IPS-18a (cell line): ENCODE measurements at regions not wholly inside any gene's neighbourhood (a gene's known extent, or its start where the extent isn't known, plus 50 kb on each side); places are given as distances from the start of the nearest gene placed in this dataset.

Experiments used
- H3K27ac ChIP-seq: one replicate; pipeline ENCODE4 v1.5.1; 2013; ENCODE audit warnings: low read length
- H3K27me3 ChIP-seq: one replicate; pipeline ENCODE4 v1.6.1; 2013; ENCODE audit warnings: mild to moderate bottlenecking, low read length; ENCODE audit not compliant: control insufficient read depth, insufficient read depth
- H3K36me3 ChIP-seq: one replicate; pipeline ENCODE4 v1.6.1; 2013; ENCODE audit warnings: low read depth, low read length; ENCODE audit not compliant: control insufficient read depth
- H3K4me1 ChIP-seq: one replicate; pipeline ENCODE4 v1.6.1; 2013; ENCODE audit warnings: low read depth, low read length; ENCODE audit not compliant: control insufficient read depth
- H3K4me3 ChIP-seq: one replicate; pipeline ENCODE4 v1.5.1; 2013; ENCODE audit warnings: low read length
- H3K9ac ChIP-seq: one replicate; pipeline ENCODE4 v1.6.1; 2013; ENCODE audit warnings: mild to moderate bottlenecking, low read length, moderate library complexity
- H3K9me3 ChIP-seq: one replicate; pipeline ENCODE4 v1.6.1; 2013; ENCODE audit warnings: low read depth, low read length; ENCODE audit not compliant: control insufficient read depth

GRCh38 chr18:72075040-72075439 lies 469.1 kb downstream of the CBLN2 start:
- H3K9me3 ChIP-seq, result peaks cover 15% of the 10 kb centered on the region
- no peak overlapping the region for H3K9ac ChIP-seq
- H3K27me3 ChIP-seq, result no peaks in the 10 kb centered on the region
- H3K36me3 ChIP-seq, result no peaks in the 10 kb centered on the region
- no peak overlapping the region for H3K27ac ChIP-seq
- no peak overlapping the region for H3K4me3 ChIP-seq
- H3K4me1 ChIP-seq, result no peaks in the 10 kb centered on the region

- Histone ChIP-seq H3K36me3 (no peaks in the 10 kb centered on the region), H3K4me1 (no peaks in the 10 kb centered on the region), H3K9ac (no peak overlapping the region), H3K4me3 (no peak overlapping the region), H3K9me3 (peaks cover 14% of the 10 kb centered on the region), H3K27ac (no peak overlapping the region), H3K27me3 (no peaks in the 10 kb centered on the region)
These were observed 481.1 kb downstream of the CBLN2 start for GRCh38 chr18:72063001-72063400.

- no peak overlapping the region for H3K4me3 ChIP-seq
- no peaks in the 10 kb centered on the region for H3K36me3 ChIP-seq
- no peak overlapping the region for H3K9ac ChIP-seq
- H3K9me3 ChIP-seq, result peaks cover 20% of the 10 kb centered on the region
- no peak overlapping the region for H3K27ac ChIP-seq
- no peaks in the 10 kb centered on the region for H3K4me1 ChIP-seq
- H3K27me3 ChIP-seq, result no peaks in the 10 kb centered on the region
These were observed 485.3 kb downstream of the CBLN2 start for GRCh38 chr18:72058851-72059250.

- Histone ChIP-seq H3K4me3 (no peak overlapping the region), H3K27me3 (no peaks in the 10 kb centered on the region), H3K9ac (no peak overlapping the region), H3K4me1 (no peaks in the 10 kb centered on the region), H3K36me3 (no peaks in the 10 kb centered on the region), H3K9me3 (peaks cover 15% of the 10 kb centered on the region), H3K27ac (no peak overlapping the region)
These were observed 488.0 kb downstream of the CBLN2 start for GRCh38 chr18:72056171-72056570.

GRCh38 chr18:72041313-72042032 lies 502.7 kb downstream of the CBLN2 start:
- no peaks in the 10 kb centered on the region for H3K36me3 ChIP-seq
- no peaks in the 10 kb centered on the region for H3K4me1 ChIP-seq
- H3K9ac ChIP-seq, result no peak overlapping the region
- H3K27ac ChIP-seq, result no peak overlapping the region
- H3K9me3 ChIP-seq, result peaks cover 6% of the 10 kb centered on the region
- no peak overlapping the region for H3K4me3 ChIP-seq
- no peaks in the 10 kb centered on the region for H3K27me3 ChIP-seq

- no peak overlapping the region for H3K27ac ChIP-seq
- no peaks in the 10 kb centered on the region for H3K27me3 ChIP-seq
- peaks cover 14% of the 10 kb centered on the region for H3K9me3 ChIP-seq
These were observed 530.7 kb downstream of the CBLN2 start for GRCh38 chr18:72013427-72013850.

GRCh38 chr18:71998547-71999097 lies 545.5 kb downstream of the CBLN2 start:
- Histone ChIP-seq H3K4me1 (no peaks in the 10 kb centered on the region), H3K4me3 (no peak overlapping the region), H3K27ac (no peak overlapping the region), H3K36me3 (no peaks in the 10 kb centered on the region), H3K9ac (no peak overlapping the region), H3K27me3 (no peaks in the 10 kb centered on the region), H3K9me3 (peaks cover 20% of the 10 kb centered on the region)

More at GRCh38 chr18:72013427-72013850, 530.7 kb downstream of the CBLN2 start:
- Histone ChIP-seq H3K4me1 (no peaks in the 10 kb centered on the region), H3K9ac (no peak overlapping the region), H3K4me3 (no peak overlapping the region), H3K36me3 (no peaks in the 10 kb centered on the region)

- H3K9ac ChIP-seq, result no peak overlapping the region
- H3K9me3 ChIP-seq, result peaks cover 14% of the 10 kb centered on the region
- H3K27me3 ChIP-seq, result no peaks in the 10 kb centered on the region
- H3K36me3 ChIP-seq, result no peaks in the 10 kb centered on the region
- H3K27ac ChIP-seq, result no peak overlapping the region
- no peak overlapping the region for H3K4me3 ChIP-seq
- no peaks in the 10 kb centered on the region for H3K4me1 ChIP-seq
These were observed 548.2 kb downstream of the CBLN2 start for GRCh38 chr18:71995904-71996465.

GRCh38 chr18:71994273-71994672 lies 549.9 kb downstream of the CBLN2 start:
- Histone ChIP-seq H3K4me1 (no peaks in the 10 kb centered on the region), H3K36me3 (no peaks in the 10 kb centered on the region), H3K27me3 (no peaks in the 10 kb centered on the region), H3K4me3 (no peak overlapping the region), H3K9me3 (peaks cover 17% of the 10 kb centered on the region), H3K9ac (no peak overlapping the region), H3K27ac (no peak overlapping the region)

GRCh38 chr18:71989616-71990015 lies 554.5 kb downstream of the CBLN2 start:
- Histone ChIP-seq H3K4me3 (no peak overlapping the region), H3K36me3 (no peaks in the 10 kb centered on the region), H3K4me1 (no peaks in the 10 kb centered on the region), H3K27ac (no peak overlapping the region), H3K27me3 (no peaks in the 10 kb centered on the region), H3K9me3 (peaks cover 25% of the 10 kb centered on the region), H3K9ac (no peak overlapping the region)

GRCh38 chr18:71986351-71987050 lies 557.6 kb downstream of the CBLN2 start:
- no peak overlapping the region for H3K27ac ChIP-seq
- no peak overlapping the region for H3K9ac ChIP-seq
- no peaks in the 10 kb centered on the region for H3K27me3 ChIP-seq
- no peak overlapping the region for H3K4me3 ChIP-seq
- peaks cover 26% of the 10 kb centered on the region for H3K9me3 ChIP-seq
- no peaks in the 10 kb centered on the region for H3K36me3 ChIP-seq
- H3K4me1 ChIP-seq, result no peaks in the 10 kb centered on the region
